Uterus (tissue), 2 donors: ENCODE measurements at regions not wholly inside any gene's neighbourhood (a gene's known extent, or its start where the extent isn't known, plus 50 kb on each side); places are given as distances from the start of the nearest gene placed in this dataset.

ENCODE experiments used
- POLR2A ChIP-seq, 2 donors: fragments of 450-650 bp; IDR thresholded peaks; one replicate each; pipeline ENCODE4 v1.6.1; 2016; ENCODE audit warnings: antibody characterized with exemption in 2 of 2, mild to moderate bottlenecking in 1 of 2, moderate library complexity in 1 of 2
- TF ChIP-seq, protein P1 (sequence below), 4 experiments: fragments of 200-600 bp in 2 of 4; fragments of 450-650 bp in 2 of 4; sonication (generic) in 2 of 4; IDR thresholded peaks; one replicate each; pipeline ENCODE4 v1.5.1; 2016 to 2019; ENCODE audit warnings: antibody characterized with exemption in 4 of 4, mild to moderate bottlenecking in 2 of 4, moderate library complexity in 1 of 4

DNA sequence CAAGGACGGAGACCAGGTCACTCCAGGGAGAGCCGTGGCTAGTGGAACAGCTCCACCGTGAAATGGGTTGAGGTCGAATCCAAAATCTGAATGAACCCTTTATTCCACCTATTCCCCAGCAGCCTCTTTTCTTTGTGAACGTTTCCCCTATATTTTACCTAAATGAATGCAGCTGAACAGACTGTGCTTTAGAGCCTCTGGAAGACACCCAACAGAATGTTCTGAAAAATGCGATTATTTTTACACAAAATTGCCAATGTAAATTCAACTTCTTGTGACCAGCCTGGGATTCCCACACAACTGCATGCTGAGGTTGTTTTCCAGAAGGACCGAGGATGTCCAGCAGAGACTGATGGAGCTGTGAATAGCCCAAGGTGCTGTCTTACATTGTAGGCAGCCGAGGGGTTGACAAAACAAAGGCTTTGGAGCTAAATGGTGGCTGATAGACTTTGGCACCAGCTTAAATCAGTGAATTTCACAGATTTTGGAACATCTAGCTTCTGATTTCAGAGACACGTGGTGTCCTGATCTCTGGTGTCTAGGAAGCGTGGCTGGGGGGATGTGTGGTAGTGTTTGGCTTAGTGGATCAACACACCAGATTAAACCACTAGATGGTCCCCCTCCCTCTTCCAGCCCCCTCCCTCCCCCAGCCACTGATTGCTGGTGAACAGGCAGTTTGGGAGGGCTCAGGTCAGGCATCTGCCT, 150.4 kb downstream of the ZNF664 start:
- TF ChIP-seq POLR2A (IDR thresholded peaks at IDR 0.05): no peak
- TF ChIP-seq, protein P1, sequence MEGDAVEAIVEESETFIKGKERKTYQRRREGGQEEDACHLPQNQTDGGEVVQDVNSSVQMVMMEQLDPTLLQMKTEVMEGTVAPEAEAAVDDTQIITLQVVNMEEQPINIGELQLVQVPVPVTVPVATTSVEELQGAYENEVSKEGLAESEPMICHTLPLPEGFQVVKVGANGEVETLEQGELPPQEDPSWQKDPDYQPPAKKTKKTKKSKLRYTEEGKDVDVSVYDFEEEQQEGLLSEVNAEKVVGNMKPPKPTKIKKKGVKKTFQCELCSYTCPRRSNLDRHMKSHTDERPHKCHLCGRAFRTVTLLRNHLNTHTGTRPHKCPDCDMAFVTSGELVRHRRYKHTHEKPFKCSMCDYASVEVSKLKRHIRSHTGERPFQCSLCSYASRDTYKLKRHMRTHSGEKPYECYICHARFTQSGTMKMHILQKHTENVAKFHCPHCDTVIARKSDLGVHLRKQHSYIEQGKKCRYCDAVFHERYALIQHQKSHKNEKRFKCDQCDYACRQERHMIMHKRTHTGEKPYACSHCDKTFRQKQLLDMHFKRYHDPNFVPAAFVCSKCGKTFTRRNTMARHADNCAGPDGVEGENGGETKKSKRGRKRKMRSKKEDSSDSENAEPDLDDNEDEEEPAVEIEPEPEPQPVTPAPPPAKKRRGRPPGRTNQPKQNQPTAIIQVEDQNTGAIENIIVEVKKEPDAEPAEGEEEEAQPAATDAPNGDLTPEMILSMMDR (IDR thresholded peaks at IDR 0.05): no peak
